ENCODE measurements at regions not wholly inside any gene's neighbourhood (a gene's known extent, or its start where the extent isn't known, plus 50 kb on each side); places are given as distances from the start of the nearest gene placed in this dataset.

GRCh38 chr14:105761842-105762241 lies 235.5 kb downstream of the TMEM121 start:
- TF ChIP-seq CTCF (IDR thresholded peaks at IDR 0.05) (no peak), POLR2A (IDR thresholded peaks at IDR 0.05) (no peak), EP300 (IDR thresholded peaks at IDR 0.05) (no peak), POLR2AphosphoS5 (IDR thresholded peaks at IDR 0.05) (no peak)
